DOHH2 (cell line): ENCODE measurements at regions not wholly inside any gene's neighbourhood (a gene's known extent, or its start where the extent isn't known, plus 50 kb on each side); places are given as distances from the start of the nearest gene placed in this dataset.

Source experiments
- EZH2phosphoT487 ChIP-seq: fragments of 200-600 bp; sonication (generic); IDR thresholded peaks from 2 replicates; pipeline ENCODE4 v1.6.1; 2017; ENCODE audit warnings: borderline replicate concordance, mild to moderate bottlenecking, antibody characterized with exemption, low read length, moderate library complexity, mixed read lengths
- TF ChIP-seq, protein P1 (sequence below): fragments of 200-600 bp; sonication (generic); IDR thresholded peaks from one replicate; pipeline ENCODE4 v1.5.1; 2014; ENCODE audit warnings: antibody characterized with exemption, mild to moderate bottlenecking, low read depth, low read length; ENCODE audit not compliant: poor library complexity, severe bottlenecking

DNA sequence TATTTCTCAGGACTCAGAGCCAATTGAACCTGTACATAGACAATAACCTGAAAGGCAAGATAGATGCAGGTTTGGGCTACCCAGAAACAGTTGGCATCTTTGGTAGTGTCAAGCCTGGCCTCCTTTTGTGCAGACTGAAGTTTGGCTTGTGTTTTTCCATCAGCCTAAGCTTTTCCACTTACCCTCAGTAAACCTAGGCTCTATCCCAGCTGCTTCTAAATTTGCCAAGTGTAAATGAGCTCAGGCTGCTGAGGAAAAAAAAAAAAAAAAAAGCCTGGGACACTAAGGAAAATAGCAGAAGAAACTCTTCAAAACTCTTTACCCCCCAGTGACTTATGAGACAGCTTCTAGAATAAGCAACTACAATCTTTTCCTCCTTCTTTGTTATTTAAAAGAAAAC is 316.3 kb upstream of the SORCS1 start:
- TF ChIP-seq, protein P1, sequence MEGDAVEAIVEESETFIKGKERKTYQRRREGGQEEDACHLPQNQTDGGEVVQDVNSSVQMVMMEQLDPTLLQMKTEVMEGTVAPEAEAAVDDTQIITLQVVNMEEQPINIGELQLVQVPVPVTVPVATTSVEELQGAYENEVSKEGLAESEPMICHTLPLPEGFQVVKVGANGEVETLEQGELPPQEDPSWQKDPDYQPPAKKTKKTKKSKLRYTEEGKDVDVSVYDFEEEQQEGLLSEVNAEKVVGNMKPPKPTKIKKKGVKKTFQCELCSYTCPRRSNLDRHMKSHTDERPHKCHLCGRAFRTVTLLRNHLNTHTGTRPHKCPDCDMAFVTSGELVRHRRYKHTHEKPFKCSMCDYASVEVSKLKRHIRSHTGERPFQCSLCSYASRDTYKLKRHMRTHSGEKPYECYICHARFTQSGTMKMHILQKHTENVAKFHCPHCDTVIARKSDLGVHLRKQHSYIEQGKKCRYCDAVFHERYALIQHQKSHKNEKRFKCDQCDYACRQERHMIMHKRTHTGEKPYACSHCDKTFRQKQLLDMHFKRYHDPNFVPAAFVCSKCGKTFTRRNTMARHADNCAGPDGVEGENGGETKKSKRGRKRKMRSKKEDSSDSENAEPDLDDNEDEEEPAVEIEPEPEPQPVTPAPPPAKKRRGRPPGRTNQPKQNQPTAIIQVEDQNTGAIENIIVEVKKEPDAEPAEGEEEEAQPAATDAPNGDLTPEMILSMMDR = no peak
- no peak for TF ChIP-seq EZH2phosphoT487
